ENCODE measurements at regions not wholly inside any gene's neighbourhood (a gene's known extent, or its start where the extent isn't known, plus 50 kb on each side); places are given as distances from the start of the nearest gene placed in this dataset.

DNA sequence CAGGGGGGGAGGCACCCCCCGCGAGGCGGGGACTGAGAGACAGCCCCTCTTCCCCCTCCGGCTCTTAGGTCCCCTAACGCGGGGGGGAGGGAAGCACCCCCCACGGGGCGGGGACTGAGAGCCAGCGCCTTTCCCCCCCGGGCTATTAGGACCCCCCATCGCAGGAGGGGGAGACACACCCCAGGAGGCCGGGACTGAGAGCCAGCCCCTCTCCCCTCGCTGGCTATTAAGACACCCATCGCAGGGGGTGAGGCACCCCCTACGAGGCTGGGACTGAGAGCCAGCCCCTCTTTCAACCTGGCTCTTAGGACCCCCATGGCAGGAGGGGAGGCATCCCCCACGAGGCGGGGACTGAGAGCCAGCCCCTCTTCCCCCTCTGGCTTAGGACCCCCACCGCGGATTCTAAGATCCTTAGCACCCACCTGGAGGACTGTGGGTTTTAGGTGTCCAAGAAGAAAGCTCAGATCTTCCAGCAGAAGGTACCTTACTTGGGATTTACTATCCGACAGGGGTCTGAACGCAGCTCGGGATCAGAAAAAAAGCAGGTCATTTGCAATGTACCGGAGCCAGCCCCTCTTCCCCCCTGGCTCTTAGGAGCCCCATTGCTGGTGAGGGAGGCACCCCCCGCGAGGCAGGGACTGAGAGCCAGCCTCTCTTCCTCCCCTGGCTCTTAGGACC lies 197.8 kb upstream of the PZP start:
- Histone ChIP-seq H4K20me1 (ENCODE audit: control insufficient read depth, insufficient read depth) (no peaks in the 10 kb centered on the region), H3K9me3 (replicated peaks; ENCODE audit: control insufficient read depth, insufficient read depth, low read length) (no peaks in the 10 kb centered on the region; the same call in 2 of the 3 replicates), H3K27ac (ENCODE audit: control insufficient read depth, insufficient read depth) (no peak overlapping the region), H3K4me2 (ENCODE audit: control insufficient read depth, insufficient read depth) (no peak overlapping the region), H3K4me1 (ENCODE audit: control insufficient read depth, insufficient read depth, low read length) (no peaks in the 10 kb centered on the region), H3K36me3 (ENCODE audit: control insufficient read depth in 2 of 2, insufficient read depth in 2 of 2, low read length in 1 of 2) (no peaks in the 10 kb centered on the region), H3K27me3 (replicated peaks in 1 of 2; ENCODE audit: control insufficient read depth in 2 of 2, insufficient read depth in 2 of 2, low read length in 1 of 2) (no peaks in the 10 kb centered on the region), H3K4me3 (no peak overlapping the region), H3K79me2 (ENCODE audit: control insufficient read depth, insufficient read depth, low read length) (no peaks in the 10 kb centered on the region), H3K9ac (ENCODE audit: control insufficient read depth, insufficient read depth, low read length) (no peak overlapping the region), H2AFZ (ENCODE audit: control insufficient read depth, low read depth, low read length) (no peak overlapping the region)
- CTCF ChIA-PET, result interaction anchor here (0.7 kb wide), 1 partner anchor 304 kb away, joined by 3 read pairs; no protein-coding TSS in a partner anchor
- ATAC-seq (no peak), DNase-seq (ENCODE audit: low read depth, low spot score) (no peak), FAIRE-seq (no peak)
- WGBS (ENCODE audit: insufficient coverage, insufficient replicate concordance, low lambda C conversion rate, missing lambda C conversion rate), result 92% methylated on average over 18 of the region's 25 CpGs
- RAD21 ChIA-PET (ENCODE audit: unreplicated experiment), result no interaction called here
- SMC1A ChIA-PET (ENCODE audit: uncharacterized antibody, unreplicated experiment), result no interaction called here
- intact Hi-C loops (cut with micrococcal nuclease; ENCODE audit: unreplicated experiment) (no loop called here), in situ Hi-C loops (cut with MboI) (no loop called here)
- TF ChIP-seq, protein P1, sequence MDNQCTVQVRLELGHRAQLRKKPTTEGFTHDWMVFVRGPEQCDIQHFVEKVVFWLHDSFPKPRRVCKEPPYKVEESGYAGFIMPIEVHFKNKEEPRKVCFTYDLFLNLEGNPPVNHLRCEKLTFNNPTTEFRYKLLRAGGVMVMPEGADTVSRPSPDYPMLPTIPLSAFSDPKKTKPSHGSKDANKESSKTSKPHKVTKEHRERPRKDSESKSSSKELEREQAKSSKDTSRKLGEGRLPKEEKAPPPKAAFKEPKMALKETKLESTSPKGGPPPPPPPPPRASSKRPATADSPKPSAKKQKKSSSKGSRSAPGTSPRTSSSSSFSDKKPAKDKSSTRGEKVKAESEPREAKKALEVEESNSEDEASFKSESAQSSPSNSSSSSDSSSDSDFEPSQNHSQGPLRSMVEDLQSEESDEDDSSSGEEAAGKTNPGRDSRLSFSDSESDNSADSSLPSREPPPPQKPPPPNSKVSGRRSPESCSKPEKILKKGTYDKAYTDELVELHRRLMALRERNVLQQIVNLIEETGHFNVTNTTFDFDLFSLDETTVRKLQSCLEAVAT (IDR thresholded peaks at IDR 0.05), result no peak
- TF ChIP-seq RBBP5 (conservative IDR thresholded peaks at IDR 0.05) (no peak), BCL11A (IDR thresholded peaks at IDR 0.05; ENCODE audit: low read depth, low read length) (no peak), EED (IDR thresholded peaks at IDR 0.05; ENCODE audit: low read depth) (no peak), PML (IDR thresholded peaks at IDR 0.05; ENCODE audit: low read length) (no peak), ZBED1 (IDR thresholded peaks at IDR 0.05; ENCODE audit: borderline replicate concordance) (no peak), BMI1 (IDR thresholded peaks at IDR 0.05; ENCODE audit: borderline replicate concordance) (no peak), IKZF1 (conservative IDR thresholded peaks at IDR 0.05) (no peak), NFYB (IDR thresholded peaks at IDR 0.05; ENCODE audit: insufficient read depth, low read depth, low read length) (no peak), SIX5 (IDR thresholded peaks at IDR 0.05; ENCODE audit: low read depth, low read length, severe bottlenecking) (no peak), TCF3 (IDR thresholded peaks at IDR 0.05; ENCODE audit: borderline replicate concordance, insufficient read depth, low read depth, low read length) (no peak)
- TF ChIP-seq, protein P2, sequence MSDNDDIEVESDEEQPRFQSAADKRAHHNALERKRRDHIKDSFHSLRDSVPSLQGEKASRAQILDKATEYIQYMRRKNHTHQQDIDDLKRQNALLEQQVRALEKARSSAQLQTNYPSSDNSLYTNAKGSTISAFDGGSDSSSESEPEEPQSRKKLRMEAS (IDR thresholded peaks at IDR 0.05; ENCODE audit: low read depth, low read length), result no peak
- POLR2A ChIA-PET, result no interaction called here
- no TSS peak for BruUV-seq (replicated peaks)
